ENCODE measurements at regions not wholly inside any gene's neighbourhood (a gene's known extent, or its start where the extent isn't known, plus 50 kb on each side); places are given as distances from the start of the nearest gene placed in this dataset.

DNA sequence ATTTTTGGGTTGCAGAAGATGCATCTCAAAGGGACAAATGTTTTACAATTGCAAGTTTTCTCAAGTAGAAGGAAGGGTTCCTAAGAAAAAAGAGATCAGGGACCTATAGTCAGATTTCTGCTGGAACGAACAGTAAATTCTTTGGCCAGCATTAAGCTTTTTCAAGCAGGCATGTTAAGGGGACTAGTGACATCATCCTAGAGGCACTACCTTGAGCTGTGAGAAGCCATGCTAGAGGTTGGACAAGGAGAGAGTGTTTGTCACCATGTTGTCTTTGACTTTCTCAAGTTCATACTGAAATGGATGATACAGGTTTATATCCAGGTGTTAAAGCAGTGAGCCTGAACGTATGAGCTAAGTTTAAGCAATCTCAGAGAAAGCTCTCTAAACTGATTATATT lies 85.2 kb upstream of the WDR72 start:
- DNase-seq (ENCODE audit: low spot score): no peak
- Histone ChIP-seq H3K9me3 (no peaks in the 10 kb centered on the region), H3K4me3 (no peak overlapping the region), H3K4me1 (ENCODE audit: control insufficient read depth in 1 of 2, low read depth in 2 of 2) (no peaks in the 10 kb centered on the region), H3K27ac (no peak overlapping the region), H3K27me3 (replicated peaks; ENCODE audit: insufficient read depth) (no peaks in the 10 kb centered on the region), H3K36me3 (no peaks in the 10 kb centered on the region)
- no peak for ATAC-seq (ENCODE audit: insufficient number of reproducible peaks, low FRiP score, low read depth)
- TF ChIP-seq, protein P1, sequence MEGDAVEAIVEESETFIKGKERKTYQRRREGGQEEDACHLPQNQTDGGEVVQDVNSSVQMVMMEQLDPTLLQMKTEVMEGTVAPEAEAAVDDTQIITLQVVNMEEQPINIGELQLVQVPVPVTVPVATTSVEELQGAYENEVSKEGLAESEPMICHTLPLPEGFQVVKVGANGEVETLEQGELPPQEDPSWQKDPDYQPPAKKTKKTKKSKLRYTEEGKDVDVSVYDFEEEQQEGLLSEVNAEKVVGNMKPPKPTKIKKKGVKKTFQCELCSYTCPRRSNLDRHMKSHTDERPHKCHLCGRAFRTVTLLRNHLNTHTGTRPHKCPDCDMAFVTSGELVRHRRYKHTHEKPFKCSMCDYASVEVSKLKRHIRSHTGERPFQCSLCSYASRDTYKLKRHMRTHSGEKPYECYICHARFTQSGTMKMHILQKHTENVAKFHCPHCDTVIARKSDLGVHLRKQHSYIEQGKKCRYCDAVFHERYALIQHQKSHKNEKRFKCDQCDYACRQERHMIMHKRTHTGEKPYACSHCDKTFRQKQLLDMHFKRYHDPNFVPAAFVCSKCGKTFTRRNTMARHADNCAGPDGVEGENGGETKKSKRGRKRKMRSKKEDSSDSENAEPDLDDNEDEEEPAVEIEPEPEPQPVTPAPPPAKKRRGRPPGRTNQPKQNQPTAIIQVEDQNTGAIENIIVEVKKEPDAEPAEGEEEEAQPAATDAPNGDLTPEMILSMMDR (IDR thresholded peaks at IDR 0.05): no peak

DNA sequence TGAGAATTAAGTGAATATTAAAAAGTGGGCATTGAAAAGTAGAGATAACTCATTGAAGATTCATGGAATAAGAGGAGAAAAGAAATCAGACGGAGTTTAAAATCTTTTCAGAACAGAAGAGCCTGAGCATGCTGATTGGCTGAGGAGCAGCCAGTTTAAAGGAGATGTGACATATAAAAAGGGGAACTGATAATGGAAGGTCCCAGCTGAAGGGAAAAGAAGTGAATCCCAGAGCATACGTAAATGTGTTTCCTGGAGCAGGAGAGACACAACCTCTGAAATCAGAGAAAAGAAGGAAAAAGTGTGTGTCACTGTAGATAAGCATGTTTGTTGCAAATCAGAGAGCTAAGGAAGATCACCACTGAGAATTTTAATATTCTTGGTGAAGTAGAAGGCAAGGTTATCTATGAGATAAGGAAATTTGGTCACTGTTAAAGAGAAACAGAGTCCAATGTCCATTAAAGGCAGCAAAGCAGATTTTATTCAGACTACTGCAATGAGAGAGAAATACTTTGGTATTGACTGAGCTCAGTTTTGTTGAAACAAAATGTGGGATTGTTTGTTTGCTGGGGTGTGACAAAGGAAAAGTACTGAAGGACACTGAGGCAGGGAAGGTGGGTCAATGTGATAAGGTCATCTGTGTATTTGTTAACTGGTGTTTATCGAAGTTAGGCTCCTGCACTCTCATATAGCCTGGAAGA lies 84.6 kb upstream of the WDR72 start:
- no peak overlapping the region for H3K27ac ChIP-seq
- no peaks in the 10 kb centered on the region for H3K36me3 ChIP-seq
- ATAC-seq (ENCODE audit: insufficient number of reproducible peaks, low FRiP score, low read depth): no peak
- H3K27me3 ChIP-seq (replicated peaks; ENCODE audit: insufficient read depth): no peaks in the 10 kb centered on the region
- H3K4me3 ChIP-seq: no peak overlapping the region
- no peaks in the 10 kb centered on the region for H3K9me3 ChIP-seq
- no peaks in the 10 kb centered on the region for H3K4me1 ChIP-seq (ENCODE audit: control insufficient read depth in 1 of 2, low read depth in 2 of 2)
- DNase-seq (ENCODE audit: low spot score): no peak
- TF ChIP-seq, protein P1 (IDR thresholded peaks at IDR 0.05): no peak

DNA sequence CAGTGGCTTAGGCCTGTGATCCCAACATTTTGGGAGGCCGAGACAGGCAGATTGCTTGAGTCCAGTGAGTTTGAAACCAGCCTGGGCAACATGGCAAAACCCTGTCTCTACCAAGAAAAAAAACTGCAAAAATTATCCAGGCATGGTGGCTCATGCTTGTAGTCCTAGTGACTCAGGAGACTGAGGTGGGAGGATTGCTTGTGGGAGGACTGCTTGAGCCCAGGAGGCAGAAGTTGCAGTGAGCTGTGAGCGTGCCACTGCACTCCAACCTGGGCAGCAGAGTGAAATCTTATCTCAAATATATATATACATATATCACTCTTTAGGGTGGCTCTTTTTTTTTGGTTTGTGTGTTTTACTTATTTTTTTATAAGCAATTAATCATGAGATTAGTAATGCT lies 83.7 kb upstream of the WDR72 start:
- Histone ChIP-seq H3K9me3 (no peaks in the 10 kb centered on the region), H3K27me3 (replicated peaks; ENCODE audit: insufficient read depth) (no peaks in the 10 kb centered on the region), H3K4me1 (ENCODE audit: control insufficient read depth in 1 of 2, low read depth in 2 of 2) (no peaks in the 10 kb centered on the region), H3K4me3 (no peak overlapping the region), H3K36me3 (no peaks in the 10 kb centered on the region), H3K27ac (no peak overlapping the region)
- TF ChIP-seq, protein P1 (IDR thresholded peaks at IDR 0.05): no peak
- no peak for DNase-seq (ENCODE audit: low spot score)
- no peak for ATAC-seq (ENCODE audit: insufficient number of reproducible peaks, low FRiP score, low read depth)

DNA sequence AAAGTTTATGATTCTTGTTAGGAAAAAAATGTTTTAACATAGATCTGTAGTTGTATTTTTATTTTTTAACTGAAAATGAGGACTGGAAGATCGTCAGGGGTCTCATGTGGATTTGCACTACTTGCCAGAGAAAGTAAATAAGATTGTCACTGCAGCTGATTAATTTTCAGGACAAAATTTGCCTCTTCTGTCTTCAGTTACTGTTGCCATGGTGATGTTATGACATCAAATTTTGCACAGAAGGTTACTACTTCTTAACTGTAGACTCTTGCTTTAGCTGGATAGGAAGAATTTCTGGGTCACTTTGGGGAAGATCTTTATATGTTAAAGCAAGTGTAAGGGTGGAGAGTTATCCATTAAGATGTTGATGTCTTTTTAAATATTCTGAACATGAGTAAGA lies 82.2 kb upstream of the WDR72 start:
- ATAC-seq (ENCODE audit: insufficient number of reproducible peaks, low FRiP score, low read depth) (no peak), DNase-seq (ENCODE audit: low spot score) (no peak)
- Histone ChIP-seq H3K4me1 (ENCODE audit: control insufficient read depth in 1 of 2, low read depth in 2 of 2) (peaks cover 0 to 3% of the 10 kb centered on the region in 2 donors), H3K27me3 (replicated peaks; ENCODE audit: insufficient read depth) (no peaks in the 10 kb centered on the region), H3K36me3 (no peaks in the 10 kb centered on the region), H3K9me3 (no peaks in the 10 kb centered on the region), H3K27ac (no peak overlapping the region), H3K4me3 (no peak overlapping the region)
- TF ChIP-seq, protein P1 (IDR thresholded peaks at IDR 0.05): no peak

DNA sequence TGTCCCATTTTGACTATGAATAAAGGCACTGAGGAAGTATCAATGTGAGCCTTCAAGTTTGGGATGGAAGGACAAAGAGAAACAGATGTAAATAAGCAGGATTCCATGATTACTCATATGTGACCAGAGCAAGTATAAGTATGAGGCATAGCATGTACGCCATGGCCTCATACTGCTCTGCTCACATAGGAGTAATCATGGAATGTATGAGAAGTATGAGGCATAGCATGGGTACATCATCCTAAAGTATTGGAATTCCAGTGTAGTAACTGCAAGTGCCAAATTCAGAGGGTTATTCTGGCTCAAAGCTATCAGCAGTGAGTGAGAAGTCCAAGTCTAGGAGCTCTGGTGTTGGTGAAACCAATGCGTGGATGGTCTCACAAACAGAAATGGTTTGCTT lies 81.2 kb upstream of the WDR72 start:
- Histone ChIP-seq H3K27ac (no peak overlapping the region), H3K9me3 (no peaks in the 10 kb centered on the region), H3K4me3 (no peak overlapping the region), H3K4me1 (ENCODE audit: control insufficient read depth in 1 of 2, low read depth in 2 of 2) (peaks cover 0 to 9% of the 10 kb centered on the region in 2 donors), H3K27me3 (replicated peaks; ENCODE audit: insufficient read depth) (no peaks in the 10 kb centered on the region), H3K36me3 (no peaks in the 10 kb centered on the region)
- ATAC-seq (ENCODE audit: insufficient number of reproducible peaks, low FRiP score, low read depth) (no peak), DNase-seq (ENCODE audit: low spot score) (no peak)
- TF ChIP-seq, protein P1 (IDR thresholded peaks at IDR 0.05): no peak
